NCI-H1694 treated with DMSO at 0.1 percent for 48 hours (cell line): ENCODE measurements at regions not wholly inside any gene's neighbourhood (a gene's known extent, or its start where the extent isn't known, plus 50 kb on each side); places are given as distances from the start of the nearest gene placed in this dataset.
A peak's percentile ranks its signal among the peaks of the same experiment; 100 is the strongest.

Source experiments
- DNase-seq: peaks from one replicate; lab custom pipeline; 2025; lab: John Stamatoyannopoulos, UW

DNA sequence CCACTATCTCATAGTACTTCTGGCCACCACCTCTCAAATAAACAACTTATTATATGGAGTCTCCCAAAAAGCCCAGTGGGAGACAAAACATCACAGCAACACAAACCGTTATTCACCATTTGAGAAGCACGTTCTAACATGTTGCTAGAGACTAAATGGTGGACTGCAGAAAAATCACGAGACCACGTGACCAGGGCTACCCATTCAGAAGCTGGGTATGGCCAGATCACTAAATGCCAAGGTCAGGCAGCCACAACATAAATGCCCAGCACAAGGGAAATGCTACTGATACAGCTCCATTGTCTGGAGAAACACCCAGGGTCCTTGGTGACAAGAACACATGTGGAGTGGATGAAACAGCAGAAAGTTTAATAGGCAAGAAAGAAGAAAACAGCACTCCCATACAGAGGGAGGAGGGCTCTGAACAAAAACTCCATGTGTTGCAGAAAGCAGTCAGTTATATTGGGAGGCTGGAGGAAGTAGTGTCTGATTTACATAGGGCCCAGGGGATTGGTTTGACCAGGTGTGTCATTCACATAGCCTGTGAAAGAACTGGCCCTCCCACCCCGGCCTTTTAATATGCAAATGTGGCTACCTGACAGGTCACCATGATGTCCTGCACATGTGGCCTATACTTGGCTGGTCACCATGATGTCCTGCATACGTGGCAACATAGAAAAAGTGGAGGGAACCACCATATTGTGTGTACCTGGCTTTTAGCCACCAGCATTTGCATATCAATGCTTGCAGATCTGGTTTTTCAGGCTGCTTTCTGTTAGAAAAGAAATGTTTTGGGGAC, 97.2 kb downstream of the TRIM36 start:
- no peak for DNase-seq

DNA sequence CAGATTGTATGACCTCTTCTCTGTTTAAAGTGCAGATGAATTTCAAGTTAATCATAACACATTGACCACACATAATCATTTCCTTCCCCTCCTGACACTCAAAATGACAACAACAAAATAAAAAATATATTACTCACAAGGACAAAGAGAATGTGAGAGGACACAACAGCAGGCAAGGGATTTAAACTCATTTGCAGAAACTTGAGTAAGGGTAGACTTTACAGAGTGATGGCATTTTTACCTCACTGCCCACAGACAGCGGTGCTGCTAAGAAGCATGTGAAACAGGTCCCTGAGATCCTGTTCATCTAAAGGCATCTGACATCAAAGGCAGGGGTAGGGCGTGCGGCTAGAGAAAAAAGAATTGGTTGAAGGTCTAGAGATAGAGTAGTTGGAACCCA, 99.0 kb downstream of the TRIM36 start:
- no peak for DNase-seq

GRCh38 chr5:115069087-115069968, 100.4 kb downstream of the TRIM36 start:
- peak; percentile 11 for DNase-seq

GRCh38 chr5:115068239-115069086, 101.2 kb downstream of the TRIM36 start:
- DNase-seq, result peak; percentile 4

GRCh38 chr5:115064380-115064779, 105.3 kb downstream of the TRIM36 start:
- DNase-seq, result no peak

DNA sequence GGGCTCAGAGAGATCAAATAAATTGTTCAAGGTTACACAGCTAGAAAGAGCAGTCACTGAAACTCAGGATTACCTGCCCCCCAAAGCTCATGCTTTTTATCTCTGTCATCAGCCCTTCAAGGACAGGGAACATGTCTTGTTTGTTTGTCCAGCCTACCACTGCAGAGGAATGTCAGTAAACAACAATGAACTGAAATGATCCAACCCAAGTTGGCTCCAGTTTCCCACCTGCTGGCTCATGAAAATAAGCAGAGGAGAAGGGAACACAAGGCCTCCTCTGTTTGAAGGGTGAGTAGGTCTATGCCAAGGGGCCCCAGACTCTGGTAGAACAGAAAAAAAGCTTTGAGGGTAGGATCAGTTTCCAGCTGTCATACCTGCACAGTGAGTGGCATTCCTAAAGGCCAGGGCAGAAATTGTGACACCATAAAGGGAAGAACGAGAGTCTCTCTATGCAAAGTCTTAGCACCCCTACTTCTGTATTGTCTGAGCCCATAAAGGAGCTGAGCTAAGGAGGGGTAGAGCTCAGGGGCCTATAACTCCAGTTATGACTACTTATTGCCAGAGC, 115.2 kb downstream of the TRIM36 start:
- DNase-seq, result no peak

DNA sequence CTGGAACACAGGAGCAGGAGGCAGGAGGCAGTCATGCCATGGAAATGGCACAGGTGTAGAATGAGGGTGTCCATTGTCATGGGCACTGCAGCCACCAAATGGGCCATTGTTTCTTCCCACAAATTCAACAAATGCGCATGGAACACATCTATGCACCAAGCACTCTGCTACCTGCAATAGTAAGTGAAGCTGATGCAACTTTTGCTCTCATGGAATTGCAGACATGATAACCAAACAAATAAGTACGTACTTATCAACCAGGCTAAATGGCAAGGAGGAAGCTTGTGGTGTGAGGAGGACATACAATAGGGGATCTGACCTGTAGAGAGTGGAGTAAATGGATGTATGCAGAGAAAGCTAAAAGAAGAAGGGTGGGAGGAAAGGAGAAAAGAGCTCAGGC, 116.8 kb downstream of the TRIM36 start:
- DNase-seq, result no peak

GRCh38 chr5:115050866-115051265, 118.8 kb downstream of the TRIM36 start:
- DNase-seq, result no peak

DNA sequence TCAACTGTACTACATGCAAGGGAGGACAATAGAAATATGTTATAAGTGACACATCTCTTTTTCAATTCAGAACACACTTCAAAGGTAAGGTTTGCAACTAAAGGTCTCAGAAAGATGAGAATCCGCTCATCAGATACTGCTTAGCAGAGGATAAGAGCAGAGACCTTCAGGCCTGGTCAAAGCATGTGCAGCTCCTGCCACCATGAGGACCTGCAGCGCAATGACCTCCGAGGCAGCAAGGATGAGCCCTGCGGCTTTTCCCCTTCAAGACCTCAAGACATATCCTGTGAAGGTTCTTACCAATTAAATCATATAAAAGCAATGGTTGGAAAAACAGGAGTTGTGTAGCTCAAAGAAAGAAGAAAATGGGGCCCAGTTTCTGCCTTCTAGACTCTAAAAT, 135.8 kb downstream of the TRIM36 start:
- no peak for DNase-seq

- no peak for DNase-seq
These were observed 141.2 kb downstream of the TRIM36 start for GRCh38 chr5:115028557-115028956.

GRCh38 chr5:115024922-115025321, 144.8 kb downstream of the TRIM36 start:
- DNase-seq, result no peak

- DNase-seq, result no peak
These were observed 147.4 kb downstream of the TRIM36 start for GRCh38 chr5:115022303-115022702.

GRCh38 chr5:115016646-115017045, 153.1 kb downstream of the TRIM36 start:
- no peak for DNase-seq

DNA sequence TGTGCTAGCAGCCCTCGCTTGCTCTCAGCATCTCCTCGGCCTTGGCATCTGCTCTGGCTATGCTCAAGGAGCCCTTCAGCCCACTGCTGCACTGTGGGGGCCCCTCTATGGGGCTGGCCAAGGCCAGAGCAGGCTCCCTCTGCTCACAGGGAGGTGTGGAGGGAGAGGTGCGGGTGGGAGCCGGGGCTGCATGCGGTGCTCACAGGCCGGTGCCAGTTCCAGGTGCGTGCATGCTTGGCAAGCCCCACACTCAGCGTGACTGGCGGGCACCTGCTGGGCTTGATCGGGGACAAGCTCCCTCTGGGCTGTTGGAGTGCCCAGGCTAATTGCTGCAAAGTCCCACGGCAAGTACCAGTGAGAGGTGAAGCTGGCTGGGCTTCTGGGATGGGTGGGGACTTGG, 170.5 kb downstream of the TRIM36 start:
- DNase-seq, result no peak

GRCh38 chr5:114989512-114989911, 180.2 kb downstream of the TRIM36 start:
- DNase-seq, result no peak

GRCh38 chr5:114988096-114988495, 181.6 kb downstream of the TRIM36 start:
- no peak for DNase-seq

- DNase-seq, result no peak
These were observed 184.9 kb downstream of the TRIM36 start for GRCh38 chr5:114984796-114985195.

DNA sequence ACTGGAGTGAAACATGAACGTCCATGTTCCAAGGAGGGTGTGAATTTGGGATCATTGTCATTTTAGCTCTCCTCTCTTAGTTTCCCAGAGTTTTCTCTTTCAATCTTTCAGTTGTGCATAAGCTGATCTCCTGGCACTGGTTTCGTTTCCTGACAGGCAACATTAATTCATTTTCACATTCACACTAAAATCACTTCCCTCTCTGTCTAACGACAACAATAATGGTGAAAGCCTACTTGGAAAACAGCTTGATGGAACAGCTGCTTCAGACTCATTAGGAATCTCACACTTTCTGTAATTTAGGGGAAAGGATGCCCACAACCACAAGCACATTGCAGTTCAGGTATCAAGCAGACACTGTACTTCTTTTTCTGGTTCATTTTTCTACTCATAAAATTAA, 188.6 kb downstream of the TRIM36 start:
- no peak for DNase-seq

DNA sequence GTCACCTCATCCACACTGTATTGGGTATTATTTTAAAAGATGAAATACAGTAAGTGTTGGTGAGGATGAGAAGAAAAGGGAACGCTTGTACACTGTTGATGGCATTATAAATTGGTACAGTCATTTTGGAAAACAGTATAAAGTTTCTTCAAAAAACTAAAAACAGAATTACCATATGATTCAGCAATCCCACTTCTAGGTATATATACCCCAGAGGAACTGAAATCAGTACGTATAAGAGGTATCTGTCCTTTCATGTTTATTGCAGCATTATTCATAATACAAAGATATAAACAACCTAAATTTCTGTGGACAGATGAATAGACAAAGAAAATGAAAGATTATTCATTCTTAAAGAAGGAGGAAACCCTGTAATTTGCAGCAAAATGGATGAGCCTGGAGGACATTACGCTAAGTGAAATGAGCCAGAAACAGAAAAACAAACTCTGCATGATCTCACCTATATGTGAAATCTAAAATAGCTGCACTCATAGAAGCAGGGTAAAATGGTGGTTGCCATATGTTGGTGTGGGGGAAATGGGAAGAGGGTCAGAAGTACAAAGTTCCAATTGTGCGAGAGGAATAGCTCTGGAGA, 191.6 kb downstream of the TRIM36 start:
- no peak for DNase-seq

DNA sequence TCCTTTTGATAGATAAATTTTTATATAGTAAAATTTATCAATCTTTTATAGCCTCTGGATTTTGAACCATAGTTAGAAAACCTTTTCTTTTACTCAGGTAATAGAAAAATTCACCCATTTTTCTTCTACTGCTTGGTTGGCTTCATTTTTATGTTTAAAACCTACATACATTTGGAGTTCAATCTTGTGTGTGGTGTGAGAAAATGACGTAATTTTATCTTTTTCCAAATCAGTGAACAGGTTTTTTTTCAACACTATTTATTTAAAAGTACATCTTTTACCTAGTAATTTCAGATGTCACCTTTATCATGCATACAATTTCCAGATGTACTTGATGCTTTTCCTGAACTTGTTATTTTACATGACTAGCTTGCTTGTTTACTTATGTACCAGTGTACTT, 200.2 kb downstream of the TRIM36 start:
- DNase-seq, result no peak

DNA sequence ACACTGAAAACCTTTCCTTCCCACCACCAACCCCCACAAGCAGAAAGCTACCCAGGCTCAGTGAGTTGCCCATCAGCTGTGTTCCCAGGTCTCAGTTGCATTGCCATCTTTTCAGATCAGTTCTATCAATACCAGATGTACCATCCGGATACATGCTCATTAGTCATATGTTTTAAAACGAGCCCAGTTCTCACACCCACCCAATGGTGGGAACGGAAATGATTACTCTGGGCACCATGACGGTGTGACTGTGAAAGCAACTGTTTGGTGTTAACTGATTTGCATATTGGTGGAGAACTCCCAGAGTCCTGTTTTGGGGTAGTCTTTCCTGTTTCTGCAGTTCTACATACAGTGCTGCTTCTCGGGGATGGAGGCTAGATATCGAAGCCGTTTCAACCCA, 212.3 kb downstream of the TRIM36 start:
- DNase-seq, result no peak

- no peak for DNase-seq
These were observed 216.1 kb downstream of the TRIM36 start for GRCh38 chr5:114953565-114953964.
